SK-N-SH treated with all-trans-retinoic acid at 6 μM for 48 hours (cell line): ENCODE measurements at regions not wholly inside any gene's neighbourhood (a gene's known extent, or its start where the extent isn't known, plus 50 kb on each side); places are given as distances from the start of the nearest gene placed in this dataset.

ENCODE experiments used
- TCF4 ChIP-seq: fragments of 250-450 bp; sonication (Bioruptor Pico); IDR thresholded peaks from 2 replicates; pipeline ENCODE4 v1.8.0; 2021; ENCODE audit warnings: mild to moderate bottlenecking, moderate library complexity, borderline replicate concordance
- ZFP3 ChIP-seq: fragments of 250-450 bp; sonication (Bioruptor Pico); IDR thresholded peaks from 2 replicates; pipeline ENCODE4 v1.5.0; 2020; ENCODE audit warnings: mild to moderate bottlenecking, moderate library complexity
- ZFP30 ChIP-seq: fragments of 450-650 bp; formaldehyde crosslinking; IDR thresholded peaks from 2 replicates; pipeline ENCODE4 v1.5.0; 2022; ENCODE audit warnings: mild to moderate bottlenecking, moderate library complexity

GRCh38 chr14:54170301-54170700 is 213.7 kb upstream of the BMP4 start:
- TF ChIP-seq TCF4: no peak
- TF ChIP-seq ZFP30 (CRISPR knock-in tag): no peak
- no peak for TF ChIP-seq ZFP3 (CRISPR knock-in tag)
